HG02588 (cell line): ENCODE measurements at regions not wholly inside any gene's neighbourhood (a gene's known extent, or its start where the extent isn't known, plus 50 kb on each side); places are given as distances from the start of the nearest gene placed in this dataset.

Source experiments
- ATAC-seq: cut with Tn5 transposase; IDR thresholded peaks from one replicate; pipeline ENCODE4 v1.9.1; 2021; ENCODE audit warnings: mild to moderate bottlenecking, moderate library complexity; ENCODE audit not compliant: unreplicated experiment

DNA sequence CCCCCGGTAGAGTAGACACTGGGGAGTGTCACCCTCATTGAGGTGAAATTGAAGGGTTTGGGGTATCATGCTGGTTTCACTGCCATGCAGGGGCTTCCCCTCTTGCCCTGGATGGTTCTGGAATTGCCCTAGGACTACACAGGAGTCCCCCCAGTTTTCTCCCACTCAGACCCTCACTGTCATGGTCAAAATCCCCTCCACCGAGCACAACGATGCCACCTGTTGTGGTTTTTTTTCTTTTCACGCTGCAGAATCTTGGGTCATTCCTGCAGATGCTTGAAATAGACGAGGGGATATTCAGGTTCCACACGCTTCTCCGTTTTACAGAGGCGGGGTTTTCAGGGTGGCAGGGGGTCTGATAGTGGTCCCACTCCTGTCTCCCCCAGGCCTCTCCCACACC is 255.6 kb downstream of the ENGASE start:
- no peak for ATAC-seq

DNA sequence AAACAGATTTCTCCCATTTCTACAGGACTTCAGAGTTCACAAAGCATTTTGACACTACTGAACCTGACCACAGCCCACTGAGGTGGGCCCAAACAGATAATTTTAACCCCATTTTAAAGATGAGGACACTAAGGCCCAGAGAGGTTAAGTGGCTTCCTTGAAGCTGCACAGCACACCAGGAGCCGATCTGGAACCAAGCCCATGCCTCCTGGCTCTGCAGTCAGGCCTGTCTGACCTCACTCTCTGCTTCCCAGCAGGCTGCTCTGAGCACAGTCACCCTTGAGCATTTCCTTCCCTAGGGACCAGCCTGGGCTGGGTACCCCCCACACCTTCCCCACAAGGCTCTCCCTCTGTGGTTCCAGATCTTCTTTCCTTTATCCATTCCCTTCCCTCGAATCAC is 252.2 kb downstream of the ENGASE start:
- no peak for ATAC-seq

GRCh38 chr17:79325709-79326430 is 251.2 kb downstream of the ENGASE start:
- no peak for ATAC-seq

DNA sequence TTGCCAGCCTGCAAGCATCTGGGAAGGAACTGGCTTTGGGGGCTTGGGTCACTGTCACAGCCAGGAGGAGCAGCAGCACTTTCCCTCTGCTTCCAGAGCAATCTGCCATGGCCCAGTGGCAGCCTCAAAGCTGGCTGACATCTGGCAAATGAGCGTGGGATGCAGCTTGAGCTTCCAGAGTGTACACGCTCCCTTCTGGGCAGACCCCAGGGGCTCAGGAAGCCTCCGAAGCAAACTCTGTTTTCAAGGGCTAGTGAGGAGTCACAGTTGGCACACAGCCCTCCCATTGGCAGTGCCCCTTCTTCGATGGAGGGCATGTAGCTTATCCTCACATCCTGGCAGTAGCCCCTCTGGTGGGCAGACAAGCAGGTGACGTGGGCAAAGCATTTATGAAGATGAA is 249.6 kb downstream of the ENGASE start:
- no peak for ATAC-seq

DNA sequence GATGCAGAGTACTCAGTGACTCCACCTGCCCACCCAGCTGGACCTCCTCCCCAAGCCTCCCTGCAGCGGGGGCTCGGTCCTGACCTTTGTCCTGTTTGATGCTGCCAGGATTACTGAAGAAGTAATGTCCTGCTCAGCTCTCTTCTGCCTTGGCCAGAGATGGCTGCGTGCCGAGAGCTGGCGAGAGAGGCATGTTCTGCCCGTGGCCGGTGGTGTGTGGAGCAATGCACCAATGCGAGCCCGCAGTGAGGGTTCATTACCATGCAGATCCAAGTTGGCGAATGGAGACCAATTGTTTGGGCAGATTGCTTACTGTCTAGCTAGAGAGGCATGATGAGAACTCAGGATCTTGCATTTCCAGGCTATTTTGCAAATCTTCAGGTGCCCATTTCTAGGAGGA is 248.9 kb downstream of the ENGASE start:
- ATAC-seq, result no peak

GRCh38 chr17:79322211-79323123 is 247.8 kb downstream of the ENGASE start:
- no peak for ATAC-seq

GRCh38 chr17:79320331-79320730 is 245.7 kb downstream of the ENGASE start:
- ATAC-seq, result no peak

DNA sequence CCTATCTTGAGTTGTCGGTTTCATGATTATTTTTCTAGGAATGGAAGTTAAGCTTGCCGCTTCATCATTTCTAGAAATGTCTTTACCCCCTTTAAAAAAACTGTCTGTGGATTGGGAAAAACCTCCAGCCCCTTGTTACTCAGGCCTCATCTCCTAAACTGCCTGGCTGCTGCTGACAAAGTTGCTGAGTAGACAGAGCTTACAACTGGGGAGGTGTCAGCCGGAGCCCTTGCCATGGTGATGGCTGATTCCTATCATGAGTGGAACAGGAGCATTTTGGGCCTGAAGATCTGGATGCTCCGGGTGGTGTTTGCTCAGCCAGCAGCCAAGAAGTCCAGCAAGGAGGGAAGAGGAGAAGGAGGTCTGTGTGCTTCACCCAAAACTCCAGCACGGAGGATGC is 243.3 kb downstream of the ENGASE start:
- no peak for ATAC-seq

DNA sequence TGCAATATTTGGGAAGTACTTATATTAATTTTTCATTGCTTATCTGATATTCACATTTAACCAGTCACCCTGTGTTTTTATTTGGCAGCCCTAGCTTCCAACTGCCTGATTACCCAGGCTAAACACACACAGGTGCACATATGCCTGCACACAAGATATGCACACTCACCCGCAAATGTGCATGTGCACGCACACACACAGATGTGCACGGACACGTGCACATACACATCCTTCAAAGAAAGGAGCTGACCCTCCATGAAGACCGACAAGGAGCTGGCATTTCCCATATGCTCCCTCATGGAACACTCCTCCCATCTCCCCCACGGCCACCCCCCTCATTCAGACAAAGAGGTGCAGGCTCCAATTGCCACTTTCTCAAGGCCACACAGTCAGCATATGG is 242.2 kb downstream of the ENGASE start:
- ATAC-seq, result no peak

DNA sequence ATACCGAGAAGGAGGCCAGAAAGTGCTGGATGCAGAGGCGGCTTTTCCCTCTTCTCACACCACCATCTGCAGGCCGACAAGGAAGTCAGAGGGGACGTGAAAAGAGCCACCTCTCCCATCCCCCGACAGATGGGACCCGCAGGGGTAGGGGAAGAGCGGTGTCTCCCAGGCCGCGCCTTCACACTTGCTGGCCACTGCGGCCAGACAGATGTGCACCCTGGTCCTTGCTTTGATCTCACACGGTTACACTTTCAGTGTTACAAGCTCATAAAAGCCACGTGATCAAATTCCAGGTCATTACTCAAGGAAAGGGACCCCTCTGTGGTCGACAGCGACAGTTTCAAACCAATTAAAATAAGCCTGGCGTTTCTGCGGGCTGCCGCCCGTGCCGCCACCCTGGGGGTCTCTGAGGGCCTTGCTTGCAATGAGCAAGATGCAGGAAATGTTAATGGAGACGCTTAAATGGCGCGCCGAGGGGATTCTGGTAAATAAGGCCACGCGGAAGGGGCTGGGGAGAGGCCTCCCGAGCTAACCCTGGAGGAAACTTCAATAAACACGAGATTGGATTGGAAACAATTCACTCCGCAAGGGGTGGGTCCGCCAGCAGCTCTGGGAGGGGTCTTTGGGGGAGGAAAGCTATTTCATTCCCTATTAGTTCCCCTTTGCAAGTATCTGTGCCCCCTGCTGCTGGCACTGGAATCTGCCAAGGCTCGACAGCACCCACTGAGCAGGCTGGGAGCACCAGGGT is 240.9 kb downstream of the ENGASE start:
- no peak for ATAC-seq

- ATAC-seq, result no peak
Observed at GRCh38 chr17:79314617-79315357, 240.2 kb downstream of the ENGASE start.

DNA sequence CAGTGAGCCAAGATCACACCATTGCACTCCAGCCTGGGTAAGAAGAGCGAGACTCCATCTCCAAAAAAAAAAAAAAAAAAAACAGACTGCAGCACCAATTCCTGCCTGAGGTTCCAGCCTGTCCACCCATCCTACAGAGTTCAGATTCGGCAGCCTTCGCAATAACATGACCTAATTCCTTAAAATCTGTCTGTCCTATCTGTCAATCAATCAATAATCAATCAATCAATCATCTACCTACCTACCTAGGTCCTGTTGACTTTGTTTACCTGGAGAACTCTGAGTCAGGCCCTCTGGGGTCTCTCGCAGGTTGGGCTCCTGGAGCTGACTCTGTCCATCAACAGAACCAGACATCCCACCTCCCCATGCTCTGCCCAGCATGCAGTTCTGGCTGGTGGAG is 236.7 kb downstream of the ENGASE start:
- no peak for ATAC-seq

DNA sequence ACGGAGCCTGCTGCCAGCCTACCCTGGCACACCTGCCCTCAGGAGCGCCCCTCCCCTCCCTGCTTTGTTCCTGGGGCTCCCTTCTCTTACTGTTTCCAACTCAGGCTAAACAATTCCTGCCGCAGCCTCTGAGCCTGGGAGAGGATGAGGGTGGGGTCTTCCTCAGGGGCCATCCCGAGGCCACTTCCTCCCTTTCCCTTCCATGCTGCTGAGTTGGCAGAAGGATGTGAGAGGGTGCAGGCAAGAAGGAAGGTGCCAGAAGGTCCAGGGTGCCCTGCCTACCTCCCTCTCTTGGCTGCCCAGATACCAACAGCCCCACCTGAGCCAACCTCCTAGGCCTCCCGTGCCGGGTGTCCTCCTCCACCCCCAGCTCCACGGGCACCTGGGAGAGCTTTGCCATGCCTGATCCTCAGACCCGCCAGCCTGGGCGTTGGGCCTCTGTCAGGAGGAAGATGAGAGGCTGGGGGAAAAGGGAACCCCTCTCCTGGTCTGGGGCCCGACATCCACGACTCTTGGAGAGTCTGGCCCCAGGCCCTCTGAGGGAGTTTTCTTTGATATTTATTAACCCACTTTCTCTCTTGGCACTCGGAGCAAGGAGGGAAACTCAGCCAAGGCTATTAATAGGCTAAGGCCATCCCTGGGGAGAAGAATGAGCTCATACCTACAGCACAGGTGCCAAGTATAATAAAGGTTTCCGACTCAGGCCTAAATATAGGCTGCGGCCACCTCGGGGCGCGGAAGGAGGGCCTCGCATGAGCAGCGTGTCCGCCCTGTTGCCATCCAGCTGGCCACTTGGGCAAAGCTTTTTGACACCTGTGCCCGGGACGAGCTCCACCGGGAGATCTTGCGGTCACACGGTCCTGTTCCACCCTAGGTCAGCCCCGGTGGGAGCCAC is 232.0 kb downstream of the ENGASE start:
- ATAC-seq, result no peak

DNA sequence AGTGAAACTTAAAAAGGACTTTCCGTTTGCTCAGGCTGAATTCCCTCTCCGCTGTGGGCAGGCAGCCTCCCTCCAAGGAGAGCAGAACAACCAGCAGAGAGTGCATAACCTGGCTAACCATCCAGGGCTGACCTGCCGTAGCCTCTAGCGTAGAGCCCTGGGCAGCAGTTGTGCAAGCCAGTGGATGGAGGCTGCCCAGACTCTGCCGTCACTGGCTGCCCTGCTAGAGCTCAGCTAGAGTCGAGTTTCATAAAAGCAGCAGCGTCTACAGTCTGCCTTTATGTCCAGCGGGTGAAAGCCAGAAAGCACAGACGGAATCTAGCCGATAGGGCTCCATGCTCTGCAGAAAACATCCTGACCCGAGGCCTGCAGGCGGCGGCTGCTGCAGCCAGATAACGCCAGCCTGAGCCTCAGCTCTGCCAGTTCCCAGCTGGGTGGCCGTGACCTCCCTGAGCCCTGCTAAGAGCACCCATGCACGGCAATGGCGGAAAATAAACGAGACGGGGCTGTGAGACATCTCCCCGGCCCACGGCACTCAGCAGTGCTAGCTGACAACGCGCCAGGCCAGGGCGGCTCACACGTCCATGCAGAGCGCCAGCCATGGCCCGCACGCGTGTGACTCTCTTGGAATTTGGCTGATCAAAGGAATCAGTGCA is 231.3 kb downstream of the ENGASE start:
- no peak for ATAC-seq

- no peak for ATAC-seq
Observed at GRCh38 chr17:79305376-79305767, 230.7 kb downstream of the ENGASE start.

- no peak for ATAC-seq
Observed at GRCh38 chr17:79304884-79305283, 230.3 kb downstream of the ENGASE start.

GRCh38 chr17:79303641-79304205 is 229.1 kb downstream of the ENGASE start:
- ATAC-seq, result no peak

DNA sequence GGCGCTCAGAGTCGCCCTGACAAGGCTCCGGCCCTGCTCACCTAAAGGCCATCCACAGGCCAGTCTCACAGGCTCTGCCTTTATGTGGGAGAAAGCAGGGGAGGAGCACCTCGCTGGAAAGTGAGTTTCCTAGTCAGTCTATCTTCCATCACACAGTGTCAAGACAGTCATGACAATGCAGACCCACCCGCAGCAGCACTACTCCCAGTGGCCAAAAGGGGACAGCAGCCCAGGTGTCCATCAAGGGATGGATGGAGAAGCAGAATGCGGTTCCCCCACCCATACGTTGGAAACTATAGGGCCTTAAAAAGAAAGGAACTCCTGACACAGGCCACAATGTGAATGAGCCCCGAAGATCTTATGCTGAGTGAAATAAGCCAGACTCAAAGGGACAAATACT is 226.8 kb downstream of the ENGASE start:
- no peak for ATAC-seq

DNA sequence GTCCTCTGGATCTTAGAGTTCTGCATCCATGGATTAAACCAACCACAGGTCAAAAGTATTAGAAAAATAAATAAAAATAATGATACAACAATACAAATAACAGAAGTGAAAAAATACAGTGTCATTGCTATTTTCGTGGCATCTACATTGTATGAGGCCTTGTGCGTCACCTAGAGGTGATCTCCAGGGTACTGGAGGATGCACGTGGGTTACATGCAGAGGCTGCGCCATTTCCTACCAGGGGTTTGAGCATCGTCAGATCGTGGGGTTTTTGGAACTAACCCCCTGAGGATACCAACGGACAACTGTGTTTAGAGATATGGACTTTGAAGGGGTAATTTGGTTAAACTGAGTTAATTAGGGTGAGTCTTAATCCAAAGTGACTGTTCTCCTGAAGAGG is 224.7 kb downstream of the ENGASE start:
- ATAC-seq, result no peak
